ENCODE measurements at regions not wholly inside any gene's neighbourhood (a gene's known extent, or its start where the extent isn't known, plus 50 kb on each side); places are given as distances from the start of the nearest gene placed in this dataset.

DNA sequence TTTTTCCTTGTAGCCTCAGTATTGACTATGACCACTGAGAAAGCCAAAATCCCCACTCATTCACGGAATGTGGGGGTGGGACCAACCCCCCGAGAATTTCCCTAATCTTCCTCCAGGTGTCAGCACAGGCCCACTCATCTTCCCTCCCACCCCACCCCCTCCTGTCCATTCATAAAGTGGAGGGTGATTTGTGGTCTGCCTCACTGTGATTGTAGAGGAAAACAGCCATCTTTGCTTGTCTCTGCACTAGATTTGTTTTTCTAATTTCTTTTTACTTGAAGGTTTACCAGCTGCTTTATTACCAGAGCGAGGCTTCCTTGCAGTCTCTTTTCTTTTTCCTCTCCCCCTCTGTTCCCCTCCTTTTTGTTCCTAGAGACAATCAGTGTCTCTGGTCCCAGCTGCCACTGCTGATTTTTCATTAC lies 171.8 kb downstream of the ICOS start:
- no peak for TF ChIP-seq POLR2A (IDR thresholded peaks at IDR 0.05)
- no peak for TF ChIP-seq POLR2AphosphoS5 (IDR thresholded peaks at IDR 0.05)
- no peak for TF ChIP-seq EP300 (IDR thresholded peaks at IDR 0.05)

All from stomach (tissue), 4 donors.